Occipital lobe (tissue), 1 donor: ENCODE measurements at regions not wholly inside any gene's neighbourhood (a gene's known extent, or its start where the extent isn't known, plus 50 kb on each side); places are given as distances from the start of the nearest gene placed in this dataset.

Experiments used
- DNase-seq: peaks from one replicate; lab custom pipeline; 2025; lab: John Stamatoyannopoulos, UW

GRCh38 chr2:239523147-239523953 lies 122.5 kb upstream of the HDAC4 start:
- no peak for DNase-seq

- no peak for DNase-seq
Measured at GRCh38 chr2:239522740-239523119, 121.9 kb upstream of the HDAC4 start.

GRCh38 chr2:239522002-239522739 lies 121.4 kb upstream of the HDAC4 start:
- DNase-seq, result no peak

GRCh38 chr2:239521518-239521815 lies 120.6 kb upstream of the HDAC4 start:
- no peak for DNase-seq

- no peak for DNase-seq
Measured at GRCh38 chr2:239520811-239521517, 120.1 kb upstream of the HDAC4 start.

GRCh38 chr2:239519921-239520585 lies 119.2 kb upstream of the HDAC4 start:
- DNase-seq, result no peak

GRCh38 chr2:239519089-239519920 lies 118.5 kb upstream of the HDAC4 start:
- no peak for DNase-seq

GRCh38 chr2:239518286-239519088 lies 117.7 kb upstream of the HDAC4 start:
- no peak for DNase-seq

GRCh38 chr2:239517686-239518085 lies 116.9 kb upstream of the HDAC4 start:
- DNase-seq, result no peak

GRCh38 chr2:239516954-239517305 lies 116.1 kb upstream of the HDAC4 start:
- DNase-seq, result no peak

- no peak for DNase-seq
Measured at GRCh38 chr2:239516286-239516953, 115.6 kb upstream of the HDAC4 start.

GRCh38 chr2:239514754-239515530 lies 114.1 kb upstream of the HDAC4 start:
- DNase-seq, result no peak

- DNase-seq, result no peak
Measured at GRCh38 chr2:239512054-239512453, 111.2 kb upstream of the HDAC4 start.

GRCh38 chr2:239509373-239510143 lies 108.7 kb upstream of the HDAC4 start:
- DNase-seq, result no peak

GRCh38 chr2:239508261-239508660 lies 107.4 kb upstream of the HDAC4 start:
- no peak for DNase-seq

GRCh38 chr2:239507576-239508258 lies 106.9 kb upstream of the HDAC4 start:
- DNase-seq, result no peak

GRCh38 chr2:239506961-239507360 lies 106.1 kb upstream of the HDAC4 start:
- no peak for DNase-seq
